ENCODE measurements at regions not wholly inside any gene's neighbourhood (a gene's known extent, or its start where the extent isn't known, plus 50 kb on each side); places are given as distances from the start of the nearest gene placed in this dataset.

- TF ChIP-seq CTCF (IDR thresholded peaks at IDR 0.05 in 4 of 5, conservative IDR thresholded peaks at IDR 0.05 in 1 of 5) = no peak
- no peak for TF ChIP-seq POLR2A (IDR thresholded peaks at IDR 0.05)
These were observed 634.8 kb downstream of the TYW1 start for GRCh38 chr7:67631476-67631875.

Measured in gastrocnemius medialis (tissue), 4 donors.